Fibroblast of skin of abdomen (primary cell): ENCODE measurements at regions not wholly inside any gene's neighbourhood (a gene's known extent, or its start where the extent isn't known, plus 50 kb on each side); places are given as distances from the start of the nearest gene placed in this dataset.
A peak's percentile ranks its signal among the peaks of the same experiment; 100 is the strongest.
"Not testable (repeated sequence)": the region's sequence is repeated elsewhere in the genome, so short reads cannot be mapped to it uniquely, and the experiment has no call there.

Experiments used
- DNase-seq: peaks from one replicate; pipeline ENCODE4 v3.0.0-alpha.2; 2013

- DNase-seq = no peak
Measured at GRCh38 chr7:42560866-42561265, 323.9 kb upstream of the GLI3 start.

GRCh38 chr7:42554932-42555331 is 317.9 kb upstream of the GLI3 start:
- DNase-seq = not testable (repeated sequence)

- no peak for DNase-seq
Measured at GRCh38 chr7:42552227-42552626, 315.2 kb upstream of the GLI3 start.

- DNase-seq = peak; percentile 45
Measured at GRCh38 chr7:42550706-42551470, 313.9 kb upstream of the GLI3 start.

GRCh38 chr7:42549866-42550485 is 313.0 kb upstream of the GLI3 start:
- no peak for DNase-seq

- peak; percentile 34 for DNase-seq
Measured at GRCh38 chr7:42548816-42549611, 312.0 kb upstream of the GLI3 start.

GRCh38 chr7:42545049-42545724 is 308.2 kb upstream of the GLI3 start:
- DNase-seq = no peak

- no peak for DNase-seq
Measured at GRCh38 chr7:42543953-42544352, 306.9 kb upstream of the GLI3 start.

GRCh38 chr7:42542446-42542845 is 305.4 kb upstream of the GLI3 start:
- not testable (repeated sequence) for DNase-seq

- DNase-seq = no peak
Measured at GRCh38 chr7:42534441-42534840, 297.4 kb upstream of the GLI3 start.

- peak; percentile 26 for DNase-seq
Measured at GRCh38 chr7:42527004-42527403, 290.0 kb upstream of the GLI3 start.

- DNase-seq = no peak
Measured at GRCh38 chr7:42522227-42522991, 285.4 kb upstream of the GLI3 start.

GRCh38 chr7:42511027-42511426 is 274.0 kb upstream of the GLI3 start:
- DNase-seq = peak; percentile 73

- DNase-seq = no peak
Measured at GRCh38 chr7:42506097-42506496, 269.1 kb upstream of the GLI3 start.

GRCh38 chr7:42502022-42502421 is 265.0 kb upstream of the GLI3 start:
- DNase-seq = peak; percentile 86

GRCh38 chr7:42495256-42495655 is 258.2 kb upstream of the GLI3 start:
- peak; percentile 49 for DNase-seq

GRCh38 chr7:42494736-42495135 is 257.7 kb upstream of the GLI3 start:
- no peak for DNase-seq

GRCh38 chr7:42494199-42494710 is 257.2 kb upstream of the GLI3 start:
- DNase-seq = no peak

- DNase-seq = peak; percentile 91
Measured at GRCh38 chr7:42493436-42494198, 256.6 kb upstream of the GLI3 start.

GRCh38 chr7:42492920-42493319 is 255.9 kb upstream of the GLI3 start:
- DNase-seq = no peak

GRCh38 chr7:42491106-42491505 is 254.1 kb upstream of the GLI3 start:
- DNase-seq = no peak
